NCI-H2029 (cell line): ENCODE measurements at regions not wholly inside any gene's neighbourhood (a gene's known extent, or its start where the extent isn't known, plus 50 kb on each side); places are given as distances from the start of the nearest gene placed in this dataset.
"Not testable (repeated sequence)": the region's sequence is repeated elsewhere in the genome, so short reads cannot be mapped to it uniquely, and the experiment has no call there.

Experiments used
- DNase-seq: peaks from one replicate; lab custom pipeline; 2025; lab: John Stamatoyannopoulos, UW

DNA sequence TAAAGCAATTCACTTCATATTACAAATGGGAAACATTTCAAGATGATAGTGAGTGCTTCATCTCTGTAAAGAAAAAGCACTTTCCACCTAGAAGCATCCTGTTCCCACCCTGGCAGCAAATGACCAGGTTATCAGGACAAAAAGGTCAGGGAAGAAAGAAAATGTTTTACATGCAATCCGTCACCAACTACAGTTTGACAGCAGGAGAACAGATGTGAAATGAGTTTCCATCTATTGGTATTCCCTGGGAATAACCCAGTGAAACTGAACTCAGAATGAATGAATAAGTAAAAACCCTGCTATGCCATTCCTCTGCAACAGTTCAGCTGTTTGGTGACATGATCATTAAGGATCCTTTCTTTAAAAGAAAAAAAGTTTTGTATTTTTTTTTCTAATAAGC, 67.6 kb downstream of the HTR1A start:
- no peak for DNase-seq

DNA sequence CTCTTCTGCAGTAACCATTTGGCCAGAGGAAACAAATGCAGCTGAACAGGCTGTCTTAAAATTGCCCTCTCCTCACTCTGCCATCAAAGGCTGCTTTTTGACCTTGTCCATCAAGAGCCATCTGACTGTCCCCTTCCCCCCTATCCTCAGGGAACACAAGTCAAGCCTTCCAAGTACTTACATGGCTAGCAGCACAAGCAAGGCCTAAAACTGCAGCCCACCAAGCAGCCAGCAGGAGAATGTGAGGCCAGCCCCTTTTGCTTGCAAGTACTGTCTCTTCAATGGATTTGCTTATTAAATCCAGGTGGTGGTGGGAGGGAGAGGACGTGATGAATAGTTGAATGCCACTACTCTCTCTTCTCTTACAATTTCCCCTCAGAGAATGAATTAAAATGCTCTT, 83.5 kb downstream of the HTR1A start:
- DNase-seq: no peak

GRCh38 chr5:63877961-63878360, 84.3 kb downstream of the HTR1A start:
- DNase-seq: no peak

- DNase-seq: no peak
Observed at GRCh38 chr5:63860379-63860778, 101.9 kb downstream of the HTR1A start.

DNA sequence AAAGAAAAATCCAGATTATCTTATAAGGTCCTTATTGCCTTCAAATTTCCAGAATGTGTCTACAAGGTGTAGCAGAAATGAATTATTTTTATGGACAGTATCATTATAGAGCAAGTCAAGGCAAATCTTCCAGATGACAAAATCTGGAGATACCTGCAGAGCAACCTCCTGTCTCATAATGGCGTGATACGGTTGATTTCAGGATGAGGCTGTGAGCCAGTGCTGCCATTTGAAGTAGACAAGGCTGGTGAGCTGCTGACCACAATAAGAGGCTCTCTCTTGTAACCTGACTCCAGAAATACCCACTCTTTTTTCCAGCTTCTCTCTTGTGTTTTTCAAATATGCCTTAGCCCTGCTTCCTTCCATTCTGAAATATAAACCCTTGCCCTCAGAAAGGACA, 108.2 kb downstream of the HTR1A start:
- no peak for DNase-seq

DNA sequence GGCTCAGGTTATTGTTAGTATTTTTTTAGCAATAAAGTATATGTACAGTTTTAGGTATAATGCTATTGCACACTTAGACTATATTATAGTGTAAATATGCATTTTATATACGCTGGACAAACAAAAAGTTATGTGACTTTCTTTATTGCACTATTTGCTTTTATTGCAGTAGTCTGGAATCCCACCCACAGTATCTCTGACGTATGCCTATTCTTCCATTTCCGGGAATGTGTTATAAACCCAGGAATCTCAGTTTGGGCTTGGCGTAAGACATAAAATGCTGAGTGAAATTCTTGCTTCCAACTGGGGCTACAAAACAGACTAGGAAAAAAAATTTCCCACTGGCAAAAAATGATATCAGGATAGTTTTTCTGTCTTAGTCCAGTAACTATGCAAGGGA, 119.1 kb downstream of the HTR1A start:
- no peak for DNase-seq

DNA sequence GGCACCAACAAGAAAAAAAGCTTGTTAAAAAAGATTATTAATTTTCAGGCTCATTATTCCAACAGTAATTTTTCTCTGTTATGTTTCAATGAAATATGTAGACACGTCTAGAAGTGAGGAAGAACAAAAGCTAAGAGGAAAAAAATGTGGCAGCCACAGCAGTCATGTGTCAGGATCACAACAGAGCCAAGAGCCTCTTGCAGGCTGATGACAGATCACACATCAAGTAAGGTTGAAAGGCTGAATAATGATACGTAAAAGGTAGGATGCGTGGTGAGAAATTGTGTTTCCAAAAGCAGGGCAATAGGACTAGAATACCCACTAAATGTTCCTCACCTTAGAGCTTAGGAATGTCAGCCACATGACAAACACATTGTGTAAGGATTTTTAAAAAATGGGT, 124.8 kb downstream of the HTR1A start:
- no peak for DNase-seq

DNA sequence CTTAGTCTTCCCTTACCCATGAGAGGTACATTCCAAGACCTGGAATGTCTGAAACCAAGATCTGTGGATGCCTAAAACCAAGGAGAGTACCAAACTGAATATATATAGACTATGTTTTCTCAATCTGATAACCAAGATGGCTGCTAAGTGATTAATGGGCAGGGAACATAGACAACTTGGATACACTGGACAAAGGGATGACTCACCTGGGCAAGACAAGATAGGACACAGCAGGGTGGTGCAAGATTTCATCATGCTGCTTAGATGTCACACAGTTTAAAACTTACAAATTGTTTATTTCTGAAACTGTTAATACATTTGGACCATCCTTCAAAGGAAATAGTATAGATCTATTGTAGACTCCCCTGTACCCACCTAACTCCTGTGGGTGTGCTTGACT, 130.9 kb downstream of the HTR1A start:
- no peak for DNase-seq

DNA sequence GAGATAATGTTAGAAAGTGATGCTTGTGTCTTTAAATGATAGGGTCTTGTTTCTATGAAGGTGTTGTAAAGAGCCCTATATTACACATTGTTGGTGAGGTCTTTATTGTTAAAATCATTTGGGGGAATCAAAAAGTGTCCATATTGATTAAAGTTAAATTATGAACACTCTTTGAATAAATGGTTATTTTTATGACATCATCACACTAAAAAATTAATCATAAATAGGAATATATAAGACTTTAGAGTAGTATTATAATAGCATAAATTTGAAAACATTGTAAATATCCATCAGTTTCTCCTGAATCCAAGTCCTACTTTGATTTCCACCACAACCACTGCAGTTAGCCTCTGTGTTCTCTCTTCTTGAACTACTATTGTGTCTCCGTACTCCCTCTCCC, 136.3 kb downstream of the HTR1A start:
- DNase-seq: no peak

- no peak for DNase-seq
Observed at GRCh38 chr5:63823583-63823982, 138.7 kb downstream of the HTR1A start.

- DNase-seq: no peak
Observed at GRCh38 chr5:63822614-63823013, 139.6 kb downstream of the HTR1A start.

- no peak for DNase-seq
Observed at GRCh38 chr5:63820577-63820976, 141.7 kb downstream of the HTR1A start.

DNA sequence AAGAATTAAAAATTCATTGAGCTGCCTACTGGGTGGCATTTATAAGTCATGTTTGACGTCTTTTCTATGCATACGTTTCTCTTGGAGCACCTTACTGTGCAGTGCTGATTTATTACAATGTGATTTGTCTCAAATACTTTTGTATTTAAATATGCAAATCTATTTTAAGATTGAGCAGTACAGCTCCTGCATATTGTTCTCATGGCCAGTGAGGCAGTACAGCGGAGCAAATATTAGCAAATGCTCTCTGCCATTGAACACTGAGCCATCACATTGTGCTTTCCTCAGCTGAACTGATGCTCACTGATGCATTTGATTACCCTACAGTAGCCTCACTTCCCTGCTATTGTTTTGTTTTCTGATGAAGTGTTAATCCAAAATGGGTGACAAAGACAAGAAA, 149.6 kb downstream of the HTR1A start:
- DNase-seq: no peak

- DNase-seq: no peak
Observed at GRCh38 chr5:63811961-63812360, 150.3 kb downstream of the HTR1A start.

DNA sequence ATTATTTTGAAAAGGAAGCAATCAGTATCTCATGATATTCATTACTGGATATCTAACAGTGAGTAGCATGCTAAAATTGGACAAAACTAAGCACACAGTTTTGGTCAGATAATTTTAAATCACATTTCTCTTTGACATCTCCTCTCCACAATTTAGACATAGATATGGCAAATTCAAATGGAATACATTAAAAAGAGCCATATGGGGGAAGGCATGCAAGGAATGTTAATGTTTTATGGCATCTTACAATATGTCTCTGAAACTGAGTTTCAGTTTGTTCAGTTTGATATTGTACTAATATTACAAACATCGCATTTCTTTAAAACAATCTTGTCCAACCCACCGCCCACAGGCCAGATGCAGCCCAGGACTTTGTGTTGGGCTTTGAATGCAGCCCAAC, 151.0 kb downstream of the HTR1A start:
- DNase-seq: no peak

- DNase-seq: no peak
Observed at GRCh38 chr5:63805151-63805550, 157.1 kb downstream of the HTR1A start.

GRCh38 chr5:63803165-63803564, 159.1 kb downstream of the HTR1A start:
- no peak for DNase-seq

- DNase-seq: no peak
Observed at GRCh38 chr5:63794979-63795378, 167.3 kb downstream of the HTR1A start.

- no peak for DNase-seq
Observed at GRCh38 chr5:63794296-63794695, 167.9 kb downstream of the HTR1A start.

GRCh38 chr5:63774939-63775338, 187.3 kb downstream of the HTR1A start:
- no peak for DNase-seq

DNA sequence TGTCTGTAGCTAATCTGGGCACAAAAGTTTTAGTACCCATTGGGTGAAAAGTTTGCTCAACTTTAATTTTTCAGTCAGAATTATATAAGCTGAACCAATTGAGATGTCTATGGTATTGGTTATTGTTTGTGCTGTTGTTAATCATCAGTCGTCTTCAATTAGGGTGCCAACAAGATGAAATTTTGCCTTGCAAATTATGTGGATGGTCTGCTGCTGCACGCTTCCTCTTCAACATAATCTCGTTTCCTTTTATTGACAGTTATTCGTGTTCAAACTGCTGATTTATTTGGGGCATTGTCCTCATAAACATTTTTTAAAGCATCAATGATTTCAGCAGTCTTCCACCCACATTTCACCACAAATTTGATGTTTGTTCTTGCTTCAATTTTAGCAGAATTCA, 194.0 kb downstream of the HTR1A start:
- no peak for DNase-seq

DNA sequence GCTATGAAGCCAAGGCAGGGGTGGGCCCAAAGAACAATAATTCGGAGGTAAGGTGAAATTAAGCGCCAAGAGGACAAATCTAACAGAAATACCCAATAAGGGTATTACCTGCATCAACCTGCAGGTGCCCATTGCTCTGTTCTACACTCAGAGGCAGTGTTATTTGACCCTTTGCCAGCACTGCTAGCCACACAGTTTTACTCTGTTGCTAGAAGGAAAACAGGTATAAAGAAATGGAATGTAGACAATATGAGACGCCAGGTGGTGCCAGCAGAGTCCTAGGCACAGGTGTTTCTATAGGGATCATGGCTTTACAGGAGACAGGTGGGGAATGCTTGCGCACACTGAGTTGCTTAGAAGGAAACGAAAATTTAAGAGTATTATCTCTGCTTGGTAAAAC, 201.3 kb downstream of the HTR1A start:
- DNase-seq: no peak

DNA sequence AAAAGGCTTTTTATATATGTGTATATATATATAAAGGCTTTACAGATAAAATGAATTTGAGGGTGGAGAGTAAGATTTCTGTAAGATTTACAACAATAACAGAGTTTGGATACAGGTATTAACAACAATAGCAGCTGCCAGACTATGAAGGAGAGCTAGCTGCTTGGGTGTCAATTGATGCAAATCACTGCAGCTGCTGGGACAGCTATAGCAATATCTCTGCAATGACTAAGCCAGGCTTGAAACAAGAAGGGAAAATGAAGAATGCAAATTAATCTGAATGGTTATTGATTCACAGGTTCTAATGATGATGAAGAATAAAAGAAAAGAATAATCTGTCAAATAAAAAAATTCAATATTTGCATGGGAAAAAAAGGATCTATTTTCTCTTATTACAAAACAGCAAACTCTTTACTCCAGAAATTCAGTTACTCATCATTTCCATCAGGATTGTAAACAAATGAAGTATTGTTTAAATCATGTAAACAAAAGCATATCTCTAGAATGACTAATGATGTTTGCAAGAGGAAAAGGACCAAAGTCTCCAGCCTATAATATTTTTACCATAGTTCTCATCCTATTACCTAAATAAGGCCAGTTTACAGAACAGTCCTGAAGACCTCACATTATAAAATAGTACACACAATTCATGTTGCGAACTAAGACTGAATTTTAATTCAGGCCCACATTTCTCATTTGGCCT, 219.0 kb downstream of the HTR1A start:
- DNase-seq: no peak

GRCh38 chr5:63732880-63733279, 229.4 kb downstream of the HTR1A start:
- not testable (repeated sequence) for DNase-seq

DNA sequence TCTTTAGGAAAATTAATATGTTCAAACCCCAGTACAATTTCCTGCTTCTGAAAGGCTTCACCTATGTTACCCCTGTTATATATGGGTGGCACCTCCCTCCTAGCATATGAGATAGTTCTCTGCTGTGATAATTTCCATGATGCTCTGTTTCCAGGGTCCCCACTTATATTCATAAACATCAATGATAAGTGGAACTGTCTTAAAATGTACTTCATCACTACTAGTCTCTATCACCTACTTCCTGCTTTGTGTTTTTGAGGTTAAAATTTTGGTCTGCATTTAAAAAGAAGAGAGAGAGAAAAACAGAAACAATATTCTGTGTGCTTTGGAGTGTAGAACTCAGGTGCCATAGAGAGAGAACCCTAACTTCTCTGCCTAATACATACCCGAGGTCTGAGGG, 234.7 kb downstream of the HTR1A start:
- no peak for DNase-seq
